Fibroblast of lung (primary cell): ENCODE measurements at regions not wholly inside any gene's neighbourhood (a gene's known extent, or its start where the extent isn't known, plus 50 kb on each side); places are given as distances from the start of the nearest gene placed in this dataset.

Experiments used
- EZH2 ChIP-seq: IDR thresholded peaks from 2 replicates; pipeline ENCODE4 v1.5.1; 2012; ENCODE audit warnings: low read length, control low read depth, mild to moderate bottlenecking; ENCODE audit errors: missing control alignments
- TF ChIP-seq, protein P1 (sequence below), 2 donors: IDR thresholded peaks in 1 of 2; conservative IDR thresholded peaks in 1 of 2; 1 replicate in 1 of 2; 2 replicates in 1 of 2; pipeline ENCODE4 v1.5.1; 2011 to 2012; ENCODE audit warnings: low read length in 2 of 2, control low read depth in 1 of 2, inconsistent platforms in 1 of 2, low read depth in 1 of 2, mild to moderate bottlenecking in 1 of 2

DNA sequence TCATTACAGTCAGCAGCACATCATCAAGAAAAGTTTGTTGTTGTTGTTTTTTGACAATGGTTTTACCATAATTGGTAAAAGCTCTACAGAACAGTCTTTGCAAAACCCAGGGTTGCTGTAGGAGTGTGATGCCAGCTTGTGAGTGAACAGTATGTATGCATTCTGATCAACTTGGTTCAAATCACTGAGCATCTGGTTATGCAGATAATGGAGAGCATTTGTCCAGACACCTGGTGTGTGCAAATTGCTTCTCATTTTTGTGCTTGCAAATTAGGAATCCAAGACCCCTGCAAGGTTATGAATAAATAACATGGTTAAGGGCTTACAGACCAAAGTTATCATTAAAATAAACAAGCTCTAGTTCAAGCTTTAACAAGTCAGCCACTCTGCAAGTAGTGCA, 448.7 kb upstream of the ACTBL2 start:
- TF ChIP-seq, protein P1, sequence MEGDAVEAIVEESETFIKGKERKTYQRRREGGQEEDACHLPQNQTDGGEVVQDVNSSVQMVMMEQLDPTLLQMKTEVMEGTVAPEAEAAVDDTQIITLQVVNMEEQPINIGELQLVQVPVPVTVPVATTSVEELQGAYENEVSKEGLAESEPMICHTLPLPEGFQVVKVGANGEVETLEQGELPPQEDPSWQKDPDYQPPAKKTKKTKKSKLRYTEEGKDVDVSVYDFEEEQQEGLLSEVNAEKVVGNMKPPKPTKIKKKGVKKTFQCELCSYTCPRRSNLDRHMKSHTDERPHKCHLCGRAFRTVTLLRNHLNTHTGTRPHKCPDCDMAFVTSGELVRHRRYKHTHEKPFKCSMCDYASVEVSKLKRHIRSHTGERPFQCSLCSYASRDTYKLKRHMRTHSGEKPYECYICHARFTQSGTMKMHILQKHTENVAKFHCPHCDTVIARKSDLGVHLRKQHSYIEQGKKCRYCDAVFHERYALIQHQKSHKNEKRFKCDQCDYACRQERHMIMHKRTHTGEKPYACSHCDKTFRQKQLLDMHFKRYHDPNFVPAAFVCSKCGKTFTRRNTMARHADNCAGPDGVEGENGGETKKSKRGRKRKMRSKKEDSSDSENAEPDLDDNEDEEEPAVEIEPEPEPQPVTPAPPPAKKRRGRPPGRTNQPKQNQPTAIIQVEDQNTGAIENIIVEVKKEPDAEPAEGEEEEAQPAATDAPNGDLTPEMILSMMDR (conservative IDR thresholded peaks at IDR 0.05 in 1 of 2, IDR thresholded peaks at IDR 0.05 in 1 of 2; ENCODE audit: low read depth in 1 of 2, low read length in 2 of 2): no peak
- TF ChIP-seq EZH2: no peak
